ENCODE measurements at regions not wholly inside any gene's neighbourhood (a gene's known extent, or its start where the extent isn't known, plus 50 kb on each side); places are given as distances from the start of the nearest gene placed in this dataset.

DNA sequence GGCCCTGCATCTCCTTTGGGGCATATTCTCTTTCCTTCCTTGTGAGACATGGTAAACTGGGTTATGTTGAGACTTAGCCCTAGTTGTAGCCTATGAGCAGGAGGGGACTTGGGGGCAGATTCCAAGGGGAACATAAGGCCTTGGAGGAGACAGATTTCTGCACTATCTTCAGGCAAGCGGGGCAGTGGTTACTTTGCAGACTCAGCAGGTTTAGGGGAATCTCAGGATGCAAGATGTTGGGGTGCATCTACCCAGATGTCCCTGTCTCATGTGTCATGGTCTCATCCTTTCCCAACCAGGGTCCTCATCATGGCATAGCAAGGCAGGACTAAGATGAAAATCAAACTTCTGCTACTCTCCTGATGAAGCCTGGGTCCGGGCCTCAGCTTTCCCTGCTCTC is 58.6 kb upstream of the PTPRT start:
- TF ChIP-seq, protein P1, sequence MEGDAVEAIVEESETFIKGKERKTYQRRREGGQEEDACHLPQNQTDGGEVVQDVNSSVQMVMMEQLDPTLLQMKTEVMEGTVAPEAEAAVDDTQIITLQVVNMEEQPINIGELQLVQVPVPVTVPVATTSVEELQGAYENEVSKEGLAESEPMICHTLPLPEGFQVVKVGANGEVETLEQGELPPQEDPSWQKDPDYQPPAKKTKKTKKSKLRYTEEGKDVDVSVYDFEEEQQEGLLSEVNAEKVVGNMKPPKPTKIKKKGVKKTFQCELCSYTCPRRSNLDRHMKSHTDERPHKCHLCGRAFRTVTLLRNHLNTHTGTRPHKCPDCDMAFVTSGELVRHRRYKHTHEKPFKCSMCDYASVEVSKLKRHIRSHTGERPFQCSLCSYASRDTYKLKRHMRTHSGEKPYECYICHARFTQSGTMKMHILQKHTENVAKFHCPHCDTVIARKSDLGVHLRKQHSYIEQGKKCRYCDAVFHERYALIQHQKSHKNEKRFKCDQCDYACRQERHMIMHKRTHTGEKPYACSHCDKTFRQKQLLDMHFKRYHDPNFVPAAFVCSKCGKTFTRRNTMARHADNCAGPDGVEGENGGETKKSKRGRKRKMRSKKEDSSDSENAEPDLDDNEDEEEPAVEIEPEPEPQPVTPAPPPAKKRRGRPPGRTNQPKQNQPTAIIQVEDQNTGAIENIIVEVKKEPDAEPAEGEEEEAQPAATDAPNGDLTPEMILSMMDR (IDR thresholded peaks at IDR 0.05; ENCODE audit: insufficient read depth in 1 of 2, low read depth in 1 of 2, low read length in 1 of 2, severe bottlenecking in 1 of 2, unreplicated experiment in 1 of 2), result no peak
- Histone ChIP-seq H3K9me3 (no peaks in the 10 kb centered on the region), H3K4me1 (0 out of 2 replicates have a peak, but pooled peaks cover 2% of the 10 kb centered on the region), H3K27me3 (replicated peaks; ENCODE audit: control insufficient read depth, insufficient read depth, low read length) (no peaks in the 10 kb centered on the region; the same call in 1 of the 2 replicates), H3K36me3 (ENCODE audit: control insufficient read depth, insufficient read depth, low read length) (no peaks in the 10 kb centered on the region), H3K4me3 (ENCODE audit: low read depth, low read length) (no peak overlapping the region)
- peak in 1 of 2 experiments; percentile 16 for DNase-seq
- H3K4me1 Mint-ChIP-seq (ENCODE audit: low read depth, unreplicated experiment), result no peaks in the 10 kb centered on the region
- no peaks in the 10 kb centered on the region for H3K36me3 Mint-ChIP-seq (ENCODE audit: insufficient read depth, unreplicated experiment)
- peaks cover 22% of the 10 kb centered on the region for H3K27me3 Mint-ChIP-seq (ENCODE audit: insufficient read depth, unreplicated experiment)
- no peak overlapping the region for H3K27ac Mint-ChIP-seq (ENCODE audit: unreplicated experiment)
- H3K4me3 Mint-ChIP-seq (ENCODE audit: unreplicated experiment), result no peak overlapping the region
- no TSS peak for BruUV-seq (replicated peaks)
- no peaks in the 10 kb centered on the region for H3K9me3 Mint-ChIP-seq (ENCODE audit: unreplicated experiment)
- ChIA-PET CTCF (no interaction called here), POLR2A (no interaction called here)
- intact Hi-C loops (cut with micrococcal nuclease; ENCODE audit: unreplicated experiment), result no loop called here

- H3K27me3 ChIP-seq (replicated peaks; ENCODE audit: control insufficient read depth, insufficient read depth, low read length), result no peaks in the 10 kb centered on the region; the same call in 1 of the 2 replicates
- intact Hi-C loops (cut with micrococcal nuclease; ENCODE audit: unreplicated experiment), result no loop called here
- ChIA-PET CTCF (no interaction called here), POLR2A (no interaction called here)
- TF ChIP-seq, protein P1 (IDR thresholded peaks at IDR 0.05; ENCODE audit: insufficient read depth in 1 of 2, low read depth in 1 of 2, low read length in 1 of 2, severe bottlenecking in 1 of 2, unreplicated experiment in 1 of 2), result no peak
- peaks cover 17% of the 10 kb centered on the region for H3K27me3 Mint-ChIP-seq (ENCODE audit: insufficient read depth, unreplicated experiment)
- H3K4me3 Mint-ChIP-seq (ENCODE audit: unreplicated experiment), result no peak overlapping the region
- no peak overlapping the region for H3K27ac Mint-ChIP-seq (ENCODE audit: unreplicated experiment)
- H3K9me3 ChIP-seq, result no peaks in the 10 kb centered on the region
- H3K36me3 Mint-ChIP-seq (ENCODE audit: insufficient read depth, unreplicated experiment), result no peaks in the 10 kb centered on the region
- no peaks in the 10 kb centered on the region for H3K9me3 Mint-ChIP-seq (ENCODE audit: unreplicated experiment)
- no peak overlapping the region for H3K4me3 ChIP-seq (ENCODE audit: low read depth, low read length)
- H3K36me3 ChIP-seq (ENCODE audit: control insufficient read depth, insufficient read depth, low read length), result no peaks in the 10 kb centered on the region
- H3K4me1 ChIP-seq, result 0 out of 2 replicates have a peak, but pooled peaks cover 2% of the 10 kb centered on the region
- H3K4me1 Mint-ChIP-seq (ENCODE audit: low read depth, unreplicated experiment), result no peaks in the 10 kb centered on the region
- peak in 1 of 2 experiments; percentile 29 for DNase-seq
- no TSS peak for BruUV-seq (replicated peaks)
These were observed 57.7 kb upstream of the PTPRT start for GRCh38 chr20:43247361-43247760.

DNA sequence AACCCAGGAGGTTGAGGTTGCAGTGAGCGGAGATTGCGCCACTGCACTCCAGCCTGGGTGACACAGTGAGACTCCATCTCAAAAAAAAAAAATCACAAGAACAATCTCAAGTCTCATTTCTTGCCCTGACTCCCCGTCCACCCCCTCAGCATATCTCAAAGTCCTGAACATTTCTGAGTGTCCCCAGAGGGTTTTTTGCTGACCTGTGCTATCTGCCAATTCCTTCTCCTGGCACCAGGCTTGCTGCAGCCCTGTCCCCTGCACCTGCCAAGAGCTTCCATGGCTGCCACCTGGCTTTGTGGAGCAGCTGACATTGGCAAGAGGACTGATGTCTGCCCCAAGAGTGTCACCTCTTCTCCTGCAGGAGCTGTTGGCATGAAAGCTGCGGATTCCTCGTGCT is 54.9 kb upstream of the PTPRT start:
- Mint-ChIP-seq H3K27ac (ENCODE audit: unreplicated experiment) (no peak overlapping the region), H3K4me3 (ENCODE audit: unreplicated experiment) (no peak overlapping the region), H3K27me3 (ENCODE audit: insufficient read depth, unreplicated experiment) (peaks cover 15% of the 10 kb centered on the region), H3K36me3 (ENCODE audit: insufficient read depth, unreplicated experiment) (no peaks in the 10 kb centered on the region), H3K9me3 (ENCODE audit: unreplicated experiment) (no peaks in the 10 kb centered on the region), H3K4me1 (ENCODE audit: low read depth, unreplicated experiment) (no peaks in the 10 kb centered on the region)
- Histone ChIP-seq H3K9me3 (no peaks in the 10 kb centered on the region), H3K4me1 (no peaks in the 10 kb centered on the region), H3K27me3 (replicated peaks; ENCODE audit: control insufficient read depth, insufficient read depth, low read length) (no peaks in the 10 kb centered on the region; the same call in 1 of the 2 replicates), H3K4me3 (ENCODE audit: low read depth, low read length) (no peak overlapping the region), H3K36me3 (ENCODE audit: control insufficient read depth, insufficient read depth, low read length) (no peaks in the 10 kb centered on the region)
- ChIA-PET POLR2A (no interaction called here), CTCF (no interaction called here)
- DNase-seq, result no peak
- no TSS peak for BruUV-seq (replicated peaks)
- TF ChIP-seq, protein P1 (IDR thresholded peaks at IDR 0.05; ENCODE audit: insufficient read depth in 1 of 2, low read depth in 1 of 2, low read length in 1 of 2, severe bottlenecking in 1 of 2, unreplicated experiment in 1 of 2), result no peak
- intact Hi-C loops (cut with micrococcal nuclease; ENCODE audit: unreplicated experiment), result no loop called here

All from Caco-2 (cell line).